ENCODE measurements at regions not wholly inside any gene's neighbourhood (a gene's known extent, or its start where the extent isn't known, plus 50 kb on each side); places are given as distances from the start of the nearest gene placed in this dataset.

- DNase-seq: no peak
Measured at GRCh38 chr15:95822961-95823360, 507.5 kb upstream of the NR2F2 start.

- no peak for DNase-seq
Measured at GRCh38 chr15:95825208-95825607, 505.3 kb upstream of the NR2F2 start.

GRCh38 chr15:95825671-95826411, 504.7 kb upstream of the NR2F2 start:
- no peak for DNase-seq

GRCh38 chr15:95826412-95827195, 503.9 kb upstream of the NR2F2 start:
- no peak for DNase-seq

- DNase-seq: no peak
Measured at GRCh38 chr15:95829062-95829461, 501.4 kb upstream of the NR2F2 start.

- DNase-seq: no peak
Measured at GRCh38 chr15:95830281-95830680, 500.2 kb upstream of the NR2F2 start.

- DNase-seq: peak; percentile 2
Measured at GRCh38 chr15:95832668-95833067, 497.8 kb upstream of the NR2F2 start.

- no peak for DNase-seq
Measured at GRCh38 chr15:95834028-95834804, 496.3 kb upstream of the NR2F2 start.

- DNase-seq: no peak
Measured at GRCh38 chr15:95836536-95836935, 494.0 kb upstream of the NR2F2 start.

- DNase-seq: no peak
Measured at GRCh38 chr15:95837341-95838004, 493.0 kb upstream of the NR2F2 start.

GRCh38 chr15:95839367-95839782, 491.1 kb upstream of the NR2F2 start:
- DNase-seq: no peak

- no peak for DNase-seq
Measured at GRCh38 chr15:95840004-95840403, 490.5 kb upstream of the NR2F2 start.

GRCh38 chr15:95840855-95841254, 489.6 kb upstream of the NR2F2 start:
- no peak for DNase-seq

- no peak for DNase-seq
Measured at GRCh38 chr15:95842576-95842975, 487.9 kb upstream of the NR2F2 start.

GRCh38 chr15:95843241-95843910, 487.1 kb upstream of the NR2F2 start:
- no peak for DNase-seq

- no peak for DNase-seq
Measured at GRCh38 chr15:95845862-95846515, 484.5 kb upstream of the NR2F2 start.

- DNase-seq: no peak
Measured at GRCh38 chr15:95848126-95848525, 482.4 kb upstream of the NR2F2 start.

- DNase-seq: no peak
Measured at GRCh38 chr15:95850837-95851236, 479.7 kb upstream of the NR2F2 start.

GRCh38 chr15:95853350-95853749, 477.1 kb upstream of the NR2F2 start:
- no peak for DNase-seq

- no peak for DNase-seq
Measured at GRCh38 chr15:95857124-95857757, 473.3 kb upstream of the NR2F2 start.

- no peak for DNase-seq
Measured at GRCh38 chr15:95857758-95858157, 472.7 kb upstream of the NR2F2 start.

All from NCI-H774 (cell line).